ENCODE measurements at regions not wholly inside any gene's neighbourhood (a gene's known extent, or its start where the extent isn't known, plus 50 kb on each side); places are given as distances from the start of the nearest gene placed in this dataset.

DNA sequence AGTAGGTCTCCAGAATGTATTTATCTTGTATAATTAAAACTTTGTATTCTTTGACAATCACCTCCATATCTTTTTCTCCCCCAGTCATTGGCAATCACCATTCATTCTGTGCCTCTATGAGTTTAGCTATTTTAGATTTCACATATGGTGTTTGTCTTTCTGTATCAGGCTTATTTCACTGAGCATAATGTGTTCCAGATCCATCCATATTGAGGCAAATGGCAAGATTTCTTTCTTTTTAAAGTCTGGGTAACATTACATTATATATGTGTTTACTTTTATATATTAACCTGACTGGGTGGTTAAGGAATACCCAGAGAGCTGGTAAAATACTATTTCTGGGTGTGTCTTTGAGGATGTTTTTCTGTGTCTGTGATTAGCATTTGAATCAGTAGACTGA is 486.6 kb downstream of the SQOR start:
- no peak for DNase-seq

DNA sequence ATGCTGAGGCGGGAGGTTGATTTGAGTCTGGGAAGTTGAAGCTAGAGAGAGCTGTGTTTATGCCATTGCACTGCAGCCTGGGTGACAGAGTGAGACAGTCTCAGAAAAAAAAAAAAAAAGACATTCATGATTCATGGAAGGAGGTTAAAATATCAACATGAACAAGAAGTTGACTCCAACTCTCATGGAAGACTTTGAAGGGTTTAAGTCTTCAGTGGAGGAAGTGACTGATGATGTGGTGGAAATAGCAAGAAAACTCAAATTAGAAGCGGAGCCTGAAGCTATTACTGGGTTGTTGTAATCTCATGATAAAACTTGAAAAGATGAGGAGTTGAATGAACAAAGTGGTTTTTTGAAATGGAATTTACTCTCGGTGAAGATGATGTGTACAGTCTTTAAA is 491.8 kb downstream of the SQOR start:
- DNase-seq, result no peak

DNA sequence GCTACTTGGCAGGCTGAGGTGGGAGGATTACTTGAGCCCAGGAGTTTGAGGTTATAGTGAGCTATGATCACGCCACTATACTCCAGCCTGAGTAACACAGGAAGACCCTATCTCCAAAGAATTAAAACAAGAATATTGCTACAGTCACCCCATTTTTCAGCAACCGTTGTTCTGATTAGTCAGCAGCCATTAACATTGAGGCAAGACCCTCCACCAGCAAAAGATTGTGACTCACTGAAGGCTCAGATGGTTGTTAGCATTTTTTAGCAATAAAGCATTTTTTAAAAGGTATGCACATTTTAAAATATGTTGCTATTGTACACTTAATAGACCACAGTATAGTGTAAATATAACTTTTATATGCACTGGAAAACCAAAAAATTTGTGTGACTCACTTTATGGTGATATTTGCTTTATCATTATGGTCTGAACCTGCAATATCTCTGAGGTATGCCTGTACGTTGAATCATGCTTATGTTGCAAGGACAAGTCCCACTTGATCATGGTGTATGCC is 492.6 kb downstream of the SQOR start:
- DNase-seq, result no peak

DNA sequence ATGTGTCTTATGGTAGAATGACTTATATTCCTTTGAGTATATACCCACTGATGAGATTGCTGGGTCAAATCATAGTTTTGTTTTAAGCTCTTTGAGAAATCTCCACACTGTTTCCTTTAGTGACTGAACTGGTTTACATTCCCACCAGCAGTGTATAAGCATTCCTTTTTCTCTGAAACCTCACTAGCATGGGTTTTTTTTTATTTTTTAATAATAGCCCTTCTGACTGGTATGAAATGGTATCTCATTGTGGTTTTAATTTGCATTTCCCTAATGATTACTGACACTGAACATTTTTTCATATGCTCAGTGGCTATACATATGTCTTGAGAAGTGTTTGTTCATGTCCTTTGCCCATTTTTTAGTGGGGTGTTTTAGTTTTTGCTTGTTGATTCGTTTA is 494.3 kb downstream of the SQOR start:
- DNase-seq, result no peak

DNA sequence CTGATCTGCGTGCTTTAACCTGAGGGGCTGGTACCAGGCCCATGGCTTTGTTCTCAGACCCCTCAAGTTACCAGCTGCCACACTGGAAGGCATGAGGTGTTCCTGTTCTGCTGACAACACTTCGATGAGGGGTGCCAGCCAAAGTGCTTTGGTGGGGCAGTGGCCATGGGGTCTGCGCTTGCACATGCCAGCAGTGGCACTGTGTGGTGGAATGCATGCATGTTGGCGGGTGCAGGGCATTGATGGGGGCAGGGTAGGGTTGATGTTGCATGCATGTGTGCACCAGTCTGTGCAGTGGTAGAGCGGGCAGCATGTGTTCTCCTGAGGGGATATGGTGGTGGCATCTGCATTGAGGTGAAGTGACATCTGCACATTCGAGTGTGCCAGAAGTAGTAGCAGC is 497.0 kb downstream of the SQOR start:
- no peak for DNase-seq

DNA sequence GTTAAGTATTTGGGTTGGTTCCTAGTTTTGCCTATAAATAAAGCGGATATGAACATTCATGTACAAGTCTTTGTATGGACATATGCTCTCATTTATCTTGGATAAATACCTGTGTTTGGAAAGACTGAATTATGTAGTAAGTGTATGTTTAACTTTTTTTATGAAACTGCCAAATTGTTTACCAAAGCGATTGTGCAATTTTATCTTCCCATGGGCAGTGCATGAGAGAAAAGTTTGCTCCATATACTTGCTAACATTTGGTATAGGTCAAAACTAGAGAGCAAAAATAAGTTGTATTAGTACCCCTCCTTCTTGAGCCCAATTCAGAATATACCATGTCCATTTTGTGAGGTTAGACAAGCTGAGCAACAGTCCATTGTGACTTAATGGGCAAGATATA is 502.6 kb downstream of the SQOR start:
- no peak for DNase-seq

DNA sequence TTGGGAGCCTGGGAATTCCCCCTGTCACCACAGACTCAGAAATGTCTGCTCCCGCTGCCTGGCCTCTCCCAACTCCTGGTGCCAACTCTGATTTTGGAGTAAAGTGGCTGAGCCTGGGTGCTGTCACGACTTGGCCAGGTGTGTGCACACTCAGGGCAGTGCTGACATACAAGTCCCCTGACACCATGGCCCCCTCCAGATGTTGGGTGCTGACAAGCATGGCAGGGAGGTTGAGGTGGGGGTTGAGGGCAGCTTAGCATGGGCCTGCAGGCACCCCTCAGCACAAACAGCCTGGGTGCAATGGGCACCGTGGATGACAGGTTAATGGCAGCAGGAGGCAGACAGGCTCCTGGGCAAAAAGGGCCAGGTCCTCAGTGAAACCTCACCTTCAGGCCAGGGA is 511.2 kb downstream of the SQOR start:
- DNase-seq, result no peak

DNA sequence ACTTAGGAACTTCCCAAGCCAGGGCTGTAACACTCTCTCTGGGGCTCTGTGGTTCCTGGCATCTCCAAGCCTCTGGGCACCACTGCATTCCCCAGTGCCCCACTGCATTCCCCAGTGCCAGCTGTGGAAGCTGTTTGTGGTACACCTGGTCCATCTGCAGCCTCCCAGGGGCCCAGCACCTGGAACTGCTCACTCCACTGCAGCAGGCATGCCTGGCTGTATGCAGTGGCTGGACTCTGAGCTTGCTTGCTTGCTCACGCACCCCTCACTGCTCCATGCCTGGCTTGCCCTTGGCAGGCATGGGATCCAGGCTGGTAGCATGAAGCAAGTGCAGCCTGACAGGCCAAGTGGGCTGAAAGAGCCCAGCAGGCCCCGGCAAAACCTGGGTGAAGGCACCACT is 512.1 kb downstream of the SQOR start:
- no peak for DNase-seq

DNA sequence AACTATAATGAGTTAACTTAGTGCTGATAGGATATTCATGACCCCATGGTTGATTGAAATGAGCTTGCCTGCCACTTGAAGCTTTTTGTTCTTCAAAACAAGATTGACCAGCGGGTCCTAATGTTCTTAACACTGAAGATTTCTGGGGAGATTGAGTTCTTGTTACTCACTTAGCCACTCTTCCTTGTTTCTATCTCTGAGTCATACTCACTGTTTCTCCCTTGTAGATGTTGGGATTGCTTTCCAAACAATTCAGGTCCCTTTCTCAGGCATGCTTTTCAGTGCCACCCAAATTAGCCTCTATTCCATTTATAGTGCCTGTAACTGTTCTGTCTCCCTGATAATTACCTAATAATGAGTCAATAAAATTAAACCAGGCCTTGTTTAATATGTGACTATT is 517.0 kb downstream of the SQOR start:
- DNase-seq, result no peak

DNA sequence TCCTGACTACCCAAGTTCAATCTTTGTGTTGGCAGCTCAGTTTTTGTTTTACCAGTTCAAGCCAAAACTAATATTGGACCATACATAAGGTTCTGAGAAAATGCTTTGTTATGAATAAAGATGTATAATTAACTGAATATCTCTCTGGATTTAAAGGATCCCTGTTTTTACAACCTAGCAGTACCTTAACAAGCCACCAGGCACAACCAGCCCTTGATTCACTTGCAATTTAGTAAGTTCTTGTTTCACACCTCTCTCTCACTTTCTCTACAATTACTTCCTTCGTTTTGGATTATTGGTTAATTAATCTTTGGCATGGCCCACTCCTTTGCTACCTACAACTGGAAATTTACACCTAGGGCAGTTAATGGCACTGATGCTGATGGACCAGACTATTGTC is 531.9 kb downstream of the SQOR start:
- DNase-seq, result no peak

DNA sequence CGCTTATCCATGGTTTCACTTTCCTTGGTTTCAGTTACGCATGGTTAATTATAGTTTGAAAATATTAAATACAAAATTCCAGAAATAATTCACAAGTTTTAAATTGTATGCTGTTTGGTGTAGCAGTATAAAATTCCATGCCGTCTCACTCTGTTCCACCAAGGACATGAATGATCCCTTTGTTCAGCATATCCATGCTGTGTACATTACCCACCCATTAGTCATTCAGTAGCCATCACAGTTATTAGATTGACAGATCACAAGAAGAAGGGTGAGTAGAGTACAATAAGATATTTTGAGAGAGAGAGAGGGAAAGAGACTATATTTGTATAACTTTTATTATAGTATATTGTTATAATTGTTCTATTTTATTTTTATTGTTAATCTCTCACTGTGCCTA is 535.5 kb downstream of the SQOR start:
- no peak for DNase-seq

DNA sequence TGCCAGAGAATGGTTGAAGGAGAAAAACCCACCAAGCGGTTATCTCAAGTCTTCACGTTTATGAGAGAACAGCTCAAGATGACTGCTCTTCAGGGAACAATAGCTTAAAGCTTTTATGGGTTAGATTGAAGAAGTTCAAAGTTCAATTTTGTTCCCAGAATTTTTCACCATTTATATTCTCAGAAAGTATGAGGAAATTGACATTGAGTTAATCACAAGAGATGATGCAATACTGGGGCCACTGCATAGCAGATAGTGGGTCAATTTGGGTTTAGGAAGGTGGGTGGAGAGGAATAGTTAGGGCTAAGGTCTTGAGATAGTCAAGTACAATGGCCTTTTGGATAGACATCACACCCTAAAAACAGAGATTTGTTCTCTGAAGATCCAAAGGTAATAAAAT is 539.3 kb downstream of the SQOR start:
- peak; percentile 73 for DNase-seq

DNA sequence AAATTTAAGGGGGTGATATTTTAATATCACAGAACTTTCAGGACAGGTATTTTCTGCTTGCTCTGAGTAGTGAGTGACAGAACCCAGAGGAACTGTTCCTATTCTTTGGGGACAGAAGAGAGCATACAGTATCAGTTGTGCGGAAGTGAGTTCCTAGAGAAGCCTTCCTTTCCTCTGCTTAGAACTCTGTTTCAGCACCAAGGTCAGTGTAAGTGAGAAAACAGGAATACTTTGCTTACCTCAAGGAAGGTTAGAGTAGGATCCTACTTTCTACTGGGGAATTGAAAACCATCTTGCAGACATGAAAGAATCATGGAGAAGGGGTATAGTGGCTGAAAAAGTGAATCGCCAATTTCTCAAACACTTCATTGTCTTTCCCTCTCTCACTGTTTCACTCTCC is 542.4 kb downstream of the SQOR start:
- no peak for DNase-seq

DNA sequence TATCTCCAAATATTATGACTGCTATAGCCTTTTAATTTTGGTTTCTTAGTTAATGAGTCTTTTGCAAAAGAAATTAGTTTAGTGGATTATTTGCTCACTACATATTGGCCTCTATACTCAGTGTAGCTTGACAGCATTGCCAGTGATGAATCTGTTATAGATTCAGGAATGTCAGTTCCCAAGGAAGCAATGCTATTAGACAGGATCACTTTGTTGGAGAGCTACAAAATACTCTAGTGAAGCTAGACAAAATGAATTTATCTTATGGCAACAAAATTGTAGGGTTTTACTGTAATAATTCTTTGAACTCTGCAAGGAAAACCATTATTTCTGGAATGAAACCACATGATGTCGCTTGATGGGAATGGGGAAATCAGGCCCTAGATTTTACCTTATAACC is 543.3 kb downstream of the SQOR start:
- DNase-seq, result no peak

DNA sequence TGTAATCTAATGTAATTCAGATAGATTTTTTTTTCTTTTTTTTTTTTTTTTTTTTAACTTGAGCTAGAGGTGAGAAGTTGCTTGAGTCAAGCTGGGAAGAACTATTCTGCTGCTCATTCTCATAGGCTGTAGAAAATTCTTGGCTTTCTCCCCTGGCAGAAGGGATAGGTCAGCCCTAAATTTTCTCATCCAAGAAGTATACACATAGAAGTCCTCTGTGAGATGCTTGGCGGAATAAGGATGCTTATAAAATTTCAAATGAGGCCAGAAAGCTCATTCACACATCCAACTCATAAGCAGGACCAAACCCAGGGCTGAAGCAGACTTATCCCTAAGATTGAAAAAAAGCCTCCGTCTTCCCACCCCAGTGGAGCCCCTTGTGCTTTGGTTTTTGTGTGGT is 572.5 kb downstream of the SQOR start:
- no peak for DNase-seq

DNA sequence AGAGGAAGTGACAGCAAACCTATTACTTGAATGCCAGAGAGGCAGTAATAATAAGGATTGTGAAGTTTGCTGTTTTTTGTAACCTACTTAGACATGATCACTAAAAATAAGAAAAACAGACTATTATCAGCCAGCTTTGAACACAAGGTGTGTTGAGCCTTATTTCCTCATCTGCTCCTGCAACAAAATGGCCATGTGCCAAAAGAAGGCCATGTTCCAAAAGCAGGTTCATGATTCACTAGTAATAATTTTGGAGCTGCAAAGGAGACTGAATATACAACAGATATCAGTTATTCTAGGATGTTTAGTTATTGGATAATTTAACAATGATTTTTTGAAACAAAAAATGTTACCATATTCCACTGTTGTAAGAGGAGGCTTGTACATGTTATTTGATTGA is 578.7 kb downstream of the SQOR start:
- no peak for DNase-seq

DNA sequence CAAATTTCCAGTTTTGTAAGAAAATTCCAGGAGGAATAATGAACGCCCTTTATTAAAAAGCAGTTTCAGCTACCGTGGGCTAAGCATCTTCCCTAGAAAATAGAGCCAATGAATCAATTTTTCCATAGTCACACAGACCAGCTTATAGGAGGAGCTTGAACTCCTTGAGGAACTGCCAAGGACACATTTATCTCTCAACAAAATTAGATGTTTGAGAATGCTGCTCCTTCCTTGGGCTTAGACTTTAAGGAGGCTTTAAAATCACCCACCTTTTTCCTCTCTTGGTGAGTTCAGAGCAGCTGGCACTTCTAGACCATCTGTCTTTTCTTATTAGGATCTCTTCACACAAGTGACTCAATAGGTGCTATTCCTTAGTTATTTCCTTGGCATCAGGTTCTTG is 588.0 kb downstream of the SQOR start:
- DNase-seq, result no peak

DNA sequence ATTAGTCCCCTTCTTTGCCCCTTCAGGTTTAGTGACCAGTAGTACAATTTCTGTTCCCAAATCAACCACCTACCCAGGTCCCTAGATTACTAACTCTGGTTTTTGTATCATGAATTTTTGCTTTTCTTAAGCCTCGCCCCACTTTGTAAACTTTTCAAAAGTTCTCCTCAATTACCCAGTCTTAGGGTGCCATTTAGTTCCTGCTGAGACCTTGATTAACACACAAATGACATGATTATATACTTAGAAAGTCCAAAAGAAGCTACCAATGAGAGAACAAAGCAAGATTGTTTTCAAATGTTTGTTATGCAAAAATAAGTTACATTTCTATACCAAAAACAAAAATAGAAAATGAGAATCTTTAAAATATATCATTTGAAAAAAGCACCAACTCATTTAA is 594.4 kb downstream of the SQOR start:
- no peak for DNase-seq

DNA sequence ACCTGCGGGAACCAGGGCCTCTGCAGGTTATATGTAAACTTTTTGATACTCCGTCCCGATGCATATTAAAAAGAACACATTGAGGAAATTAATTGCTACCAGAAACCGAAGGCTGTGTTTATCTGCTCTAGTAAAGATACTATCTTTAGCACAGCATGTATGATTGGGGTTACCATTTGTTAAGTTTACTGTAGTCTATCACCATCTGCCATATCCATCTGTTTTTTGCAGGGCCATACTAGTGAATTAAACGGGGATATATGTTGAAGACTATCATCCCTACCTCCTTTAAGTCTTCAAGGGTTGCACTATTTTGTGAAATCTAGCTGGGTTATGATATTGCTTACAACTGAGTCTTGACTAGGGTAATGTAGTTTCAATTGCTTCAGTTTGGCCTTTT is 597.0 kb downstream of the SQOR start:
- DNase-seq, result no peak

DNA sequence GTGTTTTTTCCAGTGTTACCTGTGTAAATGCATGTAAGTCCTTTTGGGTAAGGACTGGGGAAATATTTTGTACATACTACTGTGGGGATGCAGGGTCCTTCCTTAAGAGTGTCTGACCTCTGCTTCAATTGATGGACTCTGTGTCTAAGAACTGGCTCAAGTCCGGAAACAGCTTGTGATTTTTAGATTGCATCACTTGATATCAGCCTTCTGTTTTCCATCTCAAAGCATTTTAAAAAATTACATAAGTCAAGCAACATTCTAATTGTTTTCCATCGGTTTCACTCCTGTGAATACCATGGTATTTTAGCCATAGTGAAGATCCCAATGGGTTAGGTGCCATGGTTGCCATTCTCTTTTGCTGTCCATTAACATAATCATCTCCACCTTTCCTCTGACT is 597.6 kb downstream of the SQOR start:
- no peak for DNase-seq

DNA sequence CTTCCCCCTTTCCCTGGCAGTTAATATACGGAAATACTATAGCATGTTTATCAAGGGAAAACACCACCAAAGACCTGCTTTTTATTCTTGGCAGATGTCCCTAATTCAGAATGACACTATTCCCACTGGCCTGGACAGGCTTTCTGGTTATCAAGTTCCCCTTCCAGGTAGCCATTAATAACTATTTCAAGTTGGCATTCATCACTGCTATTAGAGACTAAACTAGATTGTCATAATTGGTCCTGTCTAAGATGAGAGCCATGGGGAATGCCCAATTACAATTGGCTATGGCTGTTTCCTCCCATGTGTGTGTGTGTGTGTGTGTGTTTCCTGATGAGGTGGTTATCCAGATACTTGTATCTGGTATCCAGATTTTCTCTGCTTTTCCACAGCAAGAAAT is 608.1 kb downstream of the SQOR start:
- no peak for DNase-seq

DNA sequence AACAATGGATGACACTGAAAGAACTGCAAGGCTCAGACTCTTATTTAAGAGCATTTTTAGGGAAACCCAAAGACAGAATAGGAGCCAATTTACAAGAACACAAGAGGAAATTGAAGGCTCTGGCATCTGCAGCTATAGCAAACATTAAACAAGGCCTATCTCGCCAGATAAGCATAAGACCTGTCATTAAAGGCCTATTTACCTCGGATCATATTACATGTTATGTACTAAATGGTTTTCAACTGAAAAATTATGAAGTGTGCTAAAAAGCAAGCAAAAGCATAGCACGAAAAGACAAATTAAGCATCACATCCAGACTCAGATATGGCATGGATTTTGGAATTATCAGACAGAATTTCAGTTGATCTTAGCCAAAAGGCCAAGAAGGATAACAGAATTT is 617.1 kb downstream of the SQOR start:
- no peak for DNase-seq

DNA sequence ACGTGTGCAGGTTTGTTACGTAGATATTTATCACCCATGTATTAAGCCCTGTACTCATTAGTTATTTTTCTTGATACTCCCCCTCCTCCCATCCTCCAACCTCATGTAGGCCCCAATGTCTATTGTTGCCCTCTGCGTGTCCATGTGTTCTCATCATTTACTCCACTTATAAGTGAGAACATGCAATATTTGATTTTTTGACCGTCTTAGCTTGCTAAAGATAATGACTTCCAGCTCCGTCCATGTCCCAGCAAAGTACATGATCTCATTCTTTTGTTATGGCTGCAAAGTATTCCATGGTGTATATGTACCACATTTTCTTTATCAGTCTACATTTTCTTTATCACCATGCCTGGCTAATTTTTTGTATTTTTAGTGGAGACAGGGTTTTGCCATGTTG is 623.2 kb downstream of the SQOR start:
- DNase-seq, result no peak

DNA sequence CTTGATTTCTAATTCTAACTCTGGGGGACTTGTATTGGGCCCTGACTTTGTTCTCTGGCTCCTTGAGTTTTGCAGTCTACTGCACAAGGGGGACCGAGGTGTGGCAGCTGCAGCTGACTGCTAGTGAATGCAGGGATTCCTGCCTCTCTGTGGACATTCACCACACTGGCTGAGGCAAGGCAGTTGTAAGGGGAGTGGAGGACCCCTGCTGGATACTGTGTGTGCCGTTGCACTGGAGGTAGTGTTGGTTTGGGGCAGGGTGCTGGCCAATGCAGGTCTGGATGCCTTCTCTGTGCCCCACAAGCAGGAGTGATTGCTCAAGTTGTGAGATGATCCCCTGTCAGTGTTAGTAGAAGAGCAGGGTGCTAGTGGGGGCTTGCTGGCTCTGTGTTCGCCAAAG is 626.1 kb downstream of the SQOR start:
- peak; percentile 1 for DNase-seq

DNA sequence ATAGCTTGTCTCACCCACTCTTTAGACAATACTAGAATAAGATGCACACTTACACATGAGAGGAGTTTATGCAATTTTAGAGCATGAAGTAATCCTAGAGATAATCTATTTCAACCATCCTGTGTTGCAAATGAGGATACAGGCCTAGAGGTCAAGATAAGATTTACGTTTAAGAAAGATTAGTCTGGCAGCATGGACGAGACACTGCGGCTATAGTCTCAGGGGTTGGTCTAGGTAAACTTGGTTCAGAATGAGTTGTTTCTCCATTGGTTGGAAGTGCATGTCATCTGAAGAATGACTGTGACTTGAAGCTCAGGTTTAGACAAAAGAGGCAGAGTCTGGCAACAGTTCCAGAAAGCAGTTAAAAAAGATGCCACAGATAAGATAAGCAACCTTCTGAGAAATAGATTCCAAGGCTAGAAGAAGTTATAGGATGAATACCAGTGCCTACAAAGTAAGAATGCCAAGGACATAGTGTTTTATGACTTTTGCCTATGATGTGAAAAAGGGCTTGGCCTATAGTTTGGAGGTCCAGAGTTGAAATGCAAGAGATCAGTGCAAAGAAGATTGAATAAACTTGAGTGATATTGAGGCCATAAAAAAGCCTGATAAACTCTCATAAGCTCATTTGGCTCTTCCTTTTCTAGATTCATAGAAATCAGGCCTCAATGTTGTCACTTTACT is 631.0 kb downstream of the SQOR start:
- DNase-seq, result no peak

DNA sequence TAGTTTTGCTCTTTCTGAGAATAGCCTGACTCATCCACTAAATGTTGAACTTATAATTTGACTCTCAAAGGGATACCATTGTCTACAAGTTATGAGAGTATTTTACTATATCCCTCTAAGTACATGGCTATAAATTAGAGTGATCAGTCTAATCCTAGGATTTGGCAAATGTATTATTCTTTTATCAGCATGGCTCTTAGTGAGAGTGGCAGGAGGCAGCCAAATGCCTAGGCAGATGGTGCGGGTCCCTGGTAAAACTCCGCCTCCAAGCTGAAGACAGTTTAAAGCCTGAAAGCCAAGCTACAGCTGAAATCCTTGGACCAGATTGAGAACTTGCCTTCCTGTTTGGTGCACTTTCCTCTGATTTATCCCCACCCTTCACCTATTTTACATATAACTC is 631.8 kb downstream of the SQOR start:
- no peak for DNase-seq
